Vagina (tissue), 2 donors: ENCODE measurements at regions not wholly inside any gene's neighbourhood (a gene's known extent, or its start where the extent isn't known, plus 50 kb on each side); places are given as distances from the start of the nearest gene placed in this dataset.

Experiments
- CTCF ChIP-seq, 3 experiments: fragments of 450-650 bp in 2 of 3; fragments of 200-600 bp in 1 of 3; sonication (generic) in 1 of 3; IDR thresholded peaks; one replicate each; pipeline ENCODE4 v1.5.1; 2017 to 2019; ENCODE audit warnings: antibody characterized with exemption in 3 of 3, mild to moderate bottlenecking in 2 of 3, moderate library complexity in 2 of 3
- POLR2A ChIP-seq, 2 donors: fragments of 450-650 bp; IDR thresholded peaks; one replicate each; pipeline ENCODE4 v1.6.1; 2017; ENCODE audit warnings: antibody characterized with exemption in 2 of 2, mild to moderate bottlenecking in 2 of 2, moderate library complexity in 2 of 2

- no peak for TF ChIP-seq CTCF (IDR thresholded peaks at IDR 0.05)
- no peak for TF ChIP-seq POLR2A (IDR thresholded peaks at IDR 0.05)
These were observed 130.0 kb upstream of the HS3ST2 start for GRCh38 chr16:22683730-22684573.
